HepG2 (cell line): ENCODE measurements at regions not wholly inside any gene's neighbourhood (a gene's known extent, or its start where the extent isn't known, plus 50 kb on each side); places are given as distances from the start of the nearest gene placed in this dataset.

ENCODE experiments used
- BRF2 ChIP-seq: sonication (generic); formaldehyde crosslinking; IDR thresholded peaks from 2 replicates; pipeline ENCODE4 v1.8.1; 2022; ENCODE audit warnings: mild to moderate bottlenecking, missing genetic modification reagents
- HNRNPL ChIP-seq: fragments of 200-400 bp; formaldehyde crosslinking; IDR thresholded peaks from 2 replicates; pipeline ENCODE4 v1.6.1; 2017; ENCODE audit warnings: mild to moderate bottlenecking, low read depth, low read length
- IKZF5 ChIP-seq: IDR thresholded peaks from 2 replicates; pipeline ENCODE4 v1.6.1; 2018; ENCODE audit warnings: missing genetic modification reagents, mild to moderate bottlenecking, missing compliant biosample characterization
- KLF9 ChIP-seq: IDR thresholded peaks from 2 replicates; pipeline ENCODE4 v1.6.1; 2016; ENCODE audit warnings: low read depth
- MATR3 ChIP-seq: sonication (generic); formaldehyde crosslinking; IDR thresholded peaks from 2 replicates; pipeline ENCODE4 v1.4.0; 2020; ENCODE audit warnings: missing genetic modification reagents
- PPARG ChIP-seq: conservative IDR thresholded peaks from 2 replicates; pipeline ENCODE4 v1.6.1; 2016; ENCODE audit warnings: missing biosample characterization, missing genetic modification reagents
- REST ChIP-seq, 2 experiments: IDR thresholded peaks; 2 replicates each; pipeline ENCODE4 v1.6.1; 2011 to 2012; ENCODE audit warnings: low read length in 2 of 2, borderline replicate concordance in 1 of 2, low read depth in 1 of 2, mild to moderate bottlenecking in 1 of 2, moderate library complexity in 1 of 2
- RFX3 ChIP-seq: IDR thresholded peaks from 2 replicates; pipeline ENCODE4 v1.6.1; 2016; ENCODE audit warnings: missing biosample characterization, missing genetic modification reagents
- SIN3B ChIP-seq: fragments of 150-350 bp; IDR thresholded peaks from 2 replicates; pipeline ENCODE4 v1.6.1; 2014; ENCODE audit warnings: low read length
- SP4 ChIP-seq: sonication (generic); formaldehyde crosslinking; IDR thresholded peaks from 2 replicates; pipeline ENCODE4 v1.8.1; 2023; ENCODE audit warnings: mild to moderate bottlenecking, missing genetic modification reagents
- STAG1 ChIP-seq: sonication (generic); formaldehyde crosslinking; IDR thresholded peaks from 2 replicates; pipeline ENCODE4 v1.4.0; 2020; ENCODE audit warnings: missing genetic modification reagents
- STAT6 ChIP-seq: sonication (generic); formaldehyde crosslinking; IDR thresholded peaks from 2 replicates; pipeline ENCODE4 v1.4.0; 2020; ENCODE audit warnings: missing genetic modification reagents, mild to moderate bottlenecking, borderline replicate concordance
- ZBTB44 ChIP-seq: sonication (generic); formaldehyde crosslinking; IDR thresholded peaks from 2 replicates; pipeline ENCODE4 v1.4.0; 2020; ENCODE audit warnings: missing genetic modification reagents
- ZIK1 ChIP-seq: sonication (generic); formaldehyde crosslinking; IDR thresholded peaks from 2 replicates; pipeline ENCODE4 v1.5.0; 2020; ENCODE audit warnings: mild to moderate bottlenecking, low read depth, missing genetic modification reagents, borderline replicate concordance
- ZNF12 ChIP-seq: sonication (generic); formaldehyde crosslinking; IDR thresholded peaks from 2 replicates; pipeline ENCODE4 v1.5.0; 2020; ENCODE audit warnings: missing genetic modification reagents
- ZNF121 ChIP-seq: sonication (generic); formaldehyde crosslinking; IDR thresholded peaks from 2 replicates; pipeline ENCODE4 v1.5.0; 2020; ENCODE audit warnings: mild to moderate bottlenecking, missing genetic modification reagents
- ZNF441 ChIP-seq: sonication (generic); formaldehyde crosslinking; IDR thresholded peaks from 2 replicates; pipeline ENCODE4 v1.7.0; 2021; ENCODE audit warnings: missing genetic modification reagents, borderline replicate concordance
- ZNF619 ChIP-seq: sonication (generic); formaldehyde crosslinking; IDR thresholded peaks from 2 replicates; pipeline ENCODE4 v1.4.0; 2020; ENCODE audit warnings: mild to moderate bottlenecking, missing genetic modification reagents
- ZNF672 ChIP-seq: sonication (generic); formaldehyde crosslinking; IDR thresholded peaks from 2 replicates; pipeline ENCODE4 v1.8.1; 2022; ENCODE audit warnings: missing genetic modification reagents
- ZNF772 ChIP-seq: sonication (generic); formaldehyde crosslinking; IDR thresholded peaks from 2 replicates; pipeline ENCODE4 v1.5.0; 2020; ENCODE audit warnings: mild to moderate bottlenecking, missing genetic modification reagents
- ZNF781 ChIP-seq: sonication (generic); formaldehyde crosslinking; IDR thresholded peaks from 2 replicates; pipeline ENCODE4 v1.5.1; 2020; ENCODE audit warnings: borderline replicate concordance, mild to moderate bottlenecking, missing genetic modification reagents; ENCODE audit errors: not compliant biosample characterization
- ZSCAN25 ChIP-seq: sonication (generic); formaldehyde crosslinking; IDR thresholded peaks from 2 replicates; pipeline ENCODE4 v1.8.0; 2022; ENCODE audit warnings: mild to moderate bottlenecking, missing genetic modification reagents

- TF ChIP-seq ZNF12 (CRISPR knock-in tag) (no peak), ZNF121 (CRISPR knock-in tag) (no peak), ZNF619 (CRISPR knock-in tag) (no peak), ZBTB44 (no peak), BRF2 (no peak), HNRNPL (peak; percentile 43; the same call in 1 of the 2 replicates), STAT6 (CRISPR knock-in tag) (no peak), MATR3 (CRISPR knock-in tag) (no peak), ZNF781 (no peak), STAG1 (no peak), PPARG (CRISPR knock-in tag) (no peak), ZIK1 (CRISPR knock-in tag) (no peak), ZNF441 (CRISPR knock-in tag) (0 out of 2 replicates have a peak, but pooled peaks have one; percentile 33), IKZF5 (CRISPR knock-in tag) (peak; percentile 50; the same call in 1 of the 2 replicates), ZNF672 (CRISPR knock-in tag) (no peak), ZSCAN25 (CRISPR knock-in tag) (no peak), RFX3 (CRISPR knock-in tag) (no peak), ZNF772 (CRISPR knock-in tag) (no peak), SP4 (CRISPR knock-in tag) (no peak), KLF9 (CRISPR knock-in tag) (no peak), SIN3B (no peak), REST (IDR thresholded peaks at IDR 0.05; ENCODE audit: borderline replicate concordance in 1 of 2, low read depth in 1 of 2, low read length in 2 of 2) (no peak)
Measured at GRCh38 chr13:22848539-22849052, 332.2 kb upstream of the SGCG start (continued).
